ENCODE measurements at regions not wholly inside any gene's neighbourhood (a gene's known extent, or its start where the extent isn't known, plus 50 kb on each side); places are given as distances from the start of the nearest gene placed in this dataset.

DNA sequence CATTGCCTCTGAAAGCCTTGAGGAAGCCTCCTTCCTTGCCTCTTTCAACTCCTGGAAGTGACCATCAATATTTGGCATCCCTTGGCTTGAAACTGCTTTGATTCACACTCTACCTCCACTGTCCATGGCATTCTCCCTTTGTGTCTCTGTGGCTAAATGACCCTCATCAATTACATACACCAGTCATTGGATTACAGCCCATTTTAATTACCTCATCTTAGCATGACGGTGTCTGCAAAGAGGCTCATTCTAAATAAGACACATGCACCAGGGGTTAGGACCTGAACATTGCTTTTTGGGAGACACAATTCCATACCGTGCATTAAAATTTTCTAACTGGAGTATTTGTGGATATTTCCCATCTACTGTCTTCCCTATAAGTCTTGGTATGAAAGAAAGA lies 60.7 kb upstream of the FAM9A start:
- no peaks in the 10 kb centered on the region for H3K36me3 Mint-ChIP-seq (ENCODE audit: insufficient read depth)
- ATAC-seq (replicated peaks), result no peak

DNA sequence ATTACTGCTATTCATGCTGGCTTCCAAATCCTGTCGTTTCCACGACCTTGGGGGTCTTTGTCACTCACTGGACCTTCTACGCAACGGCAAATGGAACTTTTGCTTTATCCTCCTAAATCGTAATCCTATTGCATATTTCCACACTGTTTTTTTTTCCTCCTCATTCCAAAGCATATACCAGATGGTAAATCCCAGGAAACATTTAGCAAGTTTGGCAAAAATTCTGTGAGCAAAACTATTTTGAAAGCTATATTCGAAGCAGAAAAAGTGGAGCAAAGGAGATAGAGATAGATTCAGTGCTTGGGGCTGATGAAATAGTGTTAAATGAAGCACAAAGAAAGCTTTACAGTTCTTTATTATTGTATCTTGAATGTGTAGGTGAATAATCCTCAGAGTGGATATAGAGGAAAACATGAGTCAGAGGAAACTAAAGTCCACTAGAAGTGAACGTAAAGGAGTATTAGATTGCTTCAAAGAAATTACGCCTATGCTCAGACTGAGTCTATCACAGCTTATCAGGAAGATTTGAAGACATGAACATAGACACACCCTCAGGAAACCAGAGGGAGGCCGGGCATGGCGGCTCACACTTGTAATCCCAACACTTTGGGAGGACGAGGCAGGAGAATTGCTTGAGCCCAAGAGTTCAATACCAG lies 50.2 kb upstream of the FAM9A start:
- H3K27me3 Mint-ChIP-seq, result peaks cover 22 to 29% of the 10 kb centered on the region in 2 donors

More for the DNA sequence above, 60.7 kb upstream of the FAM9A start:
- H3K27me3 Mint-ChIP-seq, result peaks cover 11 to 29% of the 10 kb centered on the region in 2 donors
- DNase-seq, result no peak
- no peaks in the 10 kb centered on the region for H3K4me1 Mint-ChIP-seq (ENCODE audit: low read depth in 2 of 2)
- H3K4me3 Mint-ChIP-seq, result no peak overlapping the region
- no peak overlapping the region for H3K27ac Mint-ChIP-seq
- no peaks in the 10 kb centered on the region for H3K9me3 Mint-ChIP-seq

More for the DNA sequence above, 50.2 kb upstream of the FAM9A start:
- H3K27ac Mint-ChIP-seq, result no peak overlapping the region
- ATAC-seq (replicated peaks) (no peak), DNase-seq (no peak)
- H3K9me3 Mint-ChIP-seq, result no peaks in the 10 kb centered on the region
- no peaks in the 10 kb centered on the region for H3K4me1 Mint-ChIP-seq (ENCODE audit: low read depth in 2 of 2)
- H3K4me3 Mint-ChIP-seq, result no peak overlapping the region
- no peaks in the 10 kb centered on the region for H3K36me3 Mint-ChIP-seq (ENCODE audit: insufficient read depth)
